Calu3 (cell line): ENCODE measurements at regions not wholly inside any gene's neighbourhood (a gene's known extent, or its start where the extent isn't known, plus 50 kb on each side); places are given as distances from the start of the nearest gene placed in this dataset.

Experiments used
- BruUV-seq: library from RNA; stranded (reverse); fragments of 400-500 nt; replicated peaks from 2 replicates; lab custom pipeline; 2021; lab: Mats Ljungman, UMichigan
- CTCF ChIA-PET: fragments of 300-600 bp; sonication (Branson Sonifier 250); formaldehyde crosslinking; loops from one replicate; lab custom pipeline; 2022; ENCODE audit warnings: antibody characterized with exemption; lab: Charles Lee
- DNase-seq: peaks from one replicate; pipeline ENCODE4 v3.0.0; 2022
- H3K27ac Mint-ChIP-seq: one replicate; pipeline ENCODE4 v1.8.0; 2022; ENCODE audit warnings: mixed read lengths; ENCODE audit not compliant: unreplicated experiment
- H3K27me3 Mint-ChIP-seq: one replicate; pipeline ENCODE4 v1.8.0; 2022; ENCODE audit warnings: mixed read lengths; ENCODE audit not compliant: unreplicated experiment
- H3K36me3 Mint-ChIP-seq: one replicate; pipeline ENCODE4 v1.8.0; 2022; ENCODE audit warnings: mild to moderate bottlenecking, moderate library complexity, mixed read lengths; ENCODE audit not compliant: insufficient read depth, unreplicated experiment
- H3K4me1 Mint-ChIP-seq: one replicate; pipeline ENCODE4 v1.8.0; 2022; ENCODE audit warnings: mild to moderate bottlenecking, low read depth, mixed read lengths; ENCODE audit not compliant: unreplicated experiment
- H3K4me3 Mint-ChIP-seq: one replicate; pipeline ENCODE4 v1.8.0; 2022; ENCODE audit warnings: mild to moderate bottlenecking, low read depth, moderate library complexity, mixed read lengths; ENCODE audit not compliant: unreplicated experiment
- H3K9me3 Mint-ChIP-seq: one replicate; pipeline ENCODE4 v1.8.0; 2022; ENCODE audit warnings: low read depth, mixed read lengths; ENCODE audit not compliant: unreplicated experiment
- CTCF ChIP-seq: fragments of 200-600 bp; IDR thresholded peaks from one replicate; pipeline ENCODE4 v1.8.0; 2022; ENCODE audit warnings: antibody characterized with exemption; ENCODE audit not compliant: unreplicated experiment
- intact Hi-C: fragments of 100-400 bp; cut with micrococcal nuclease; formaldehyde crosslinking; loops from one replicate; pipeline ENCODE4 v1.10.0; 2022; ENCODE audit not compliant: unreplicated experiment

- Mint-ChIP-seq H3K9me3 (peaks cover 3% of the 10 kb centered on the region), H3K4me1 (no peaks in the 10 kb centered on the region), H3K27me3 (peaks cover 16% of the 10 kb centered on the region), H3K4me3 (no peak overlapping the region), H3K36me3 (no peaks in the 10 kb centered on the region), H3K27ac (no peak overlapping the region)
- no peak for TF ChIP-seq CTCF
- no peak for DNase-seq
- intact Hi-C loops: no loop called here
- CTCF ChIA-PET: interaction anchor here (0.7 to 1.3 kb wide), 3 partner anchors 101 to 374 kb away, joined by 3 to 6 read pairs (median 5); no protein-coding TSS in a partner anchor
- BruUV-seq: no TSS peak
Observed at GRCh38 chr12:105775343-105775742, 363.4 kb downstream of the NUAK1 start.

GRCh38 chr12:105783983-105784947 lies 354.5 kb downstream of the NUAK1 start:
- CTCF ChIA-PET: no interaction called here
- TF ChIP-seq CTCF: no peak
- intact Hi-C loops: no loop called here
- no peaks in the 10 kb centered on the region for H3K4me1 Mint-ChIP-seq
- no peaks in the 10 kb centered on the region for H3K9me3 Mint-ChIP-seq
- no peaks in the 10 kb centered on the region for H3K36me3 Mint-ChIP-seq
- peaks cover 47% of the 10 kb centered on the region for H3K27me3 Mint-ChIP-seq
- no TSS peak for BruUV-seq
- no peak overlapping the region for H3K4me3 Mint-ChIP-seq
- no peak overlapping the region for H3K27ac Mint-ChIP-seq
- no peak for DNase-seq

GRCh38 chr12:105793421-105793820 lies 345.3 kb downstream of the NUAK1 start:
- H3K4me1 Mint-ChIP-seq: no peaks in the 10 kb centered on the region
- no TSS peak for BruUV-seq
- intact Hi-C loops: no loop called here

GRCh38 chr12:105798256-105798845 lies 340.4 kb downstream of the NUAK1 start:
- Mint-ChIP-seq H3K27me3 (no peaks in the 10 kb centered on the region), H3K27ac (no peak overlapping the region), H3K36me3 (no peaks in the 10 kb centered on the region), H3K4me3 (no peak overlapping the region), H3K4me1 (peaks cover 6% of the 10 kb centered on the region), H3K9me3 (peaks cover 6% of the 10 kb centered on the region)
- no peak for DNase-seq
- intact Hi-C loops: no loop called here
- TF ChIP-seq CTCF: no peak
- CTCF ChIA-PET: interaction anchor here (0.5 kb wide), 1 partner anchor 11 kb away, joined by 4 read pairs; no protein-coding TSS in a partner anchor
- no TSS peak for BruUV-seq

More at GRCh38 chr12:105793421-105793820, 345.3 kb downstream of the NUAK1 start:
- CTCF ChIA-PET: no interaction called here
- no peak for DNase-seq
- peaks cover 15% of the 10 kb centered on the region for H3K27me3 Mint-ChIP-seq
- H3K4me3 Mint-ChIP-seq: no peak overlapping the region
- no peak overlapping the region for H3K27ac Mint-ChIP-seq
- no peaks in the 10 kb centered on the region for H3K36me3 Mint-ChIP-seq
- no peak for TF ChIP-seq CTCF
- H3K9me3 Mint-ChIP-seq: no peaks in the 10 kb centered on the region
